Smooth muscle cell (in vitro differentiated cells): ENCODE measurements at regions not wholly inside any gene's neighbourhood (a gene's known extent, or its start where the extent isn't known, plus 50 kb on each side); places are given as distances from the start of the nearest gene placed in this dataset.

Source experiments
- DNase-seq: peaks from one replicate; lab custom pipeline; 2025; ENCODE audit not compliant: unreplicated experiment; lab: John Stamatoyannopoulos, UW
- H2AFZ ChIP-seq: fragments of 200-600 bp; sonication (generic); 2 replicates; pipeline ENCODE4 v1.6.0; 2016; ENCODE audit warnings: antibody characterized with exemption, low read depth, mild to moderate bottlenecking
- H3F3A ChIP-seq: fragments of 200-600 bp; sonication (generic); 2 replicates; pipeline ENCODE4 v1.6.0; 2017; ENCODE audit warnings: antibody characterized with exemption, low read depth
- H3K27ac ChIP-seq: fragments of 200-600 bp; sonication (generic); 2 replicates; pipeline ENCODE4 v1.5.1; 2016; ENCODE audit warnings: low read depth, mild to moderate bottlenecking
- H3K27me3 ChIP-seq: fragments of 200-600 bp; sonication (generic); 2 replicates; pipeline ENCODE4 v1.6.1; 2016; ENCODE audit warnings: low read depth, mild to moderate bottlenecking
- H3K36me3 ChIP-seq: fragments of 200-600 bp; sonication (generic); 2 replicates; pipeline ENCODE4 v1.5.1; 2016; ENCODE audit warnings: low read depth
- H3K4me1 ChIP-seq: fragments of 200-600 bp; sonication (generic); 2 replicates; pipeline ENCODE4 v1.5.1; 2016; ENCODE audit warnings: low read depth
- H3K4me2 ChIP-seq: fragments of 200-600 bp; sonication (generic); 2 replicates; pipeline ENCODE4 v1.6.0; 2016; ENCODE audit warnings: mild to moderate bottlenecking
- H3K4me3 ChIP-seq: fragments of 200-600 bp; sonication (generic); 2 replicates; pipeline ENCODE4 v1.5.1; 2016; ENCODE audit warnings: mild to moderate bottlenecking
- H3K79me2 ChIP-seq: fragments of 200-600 bp; sonication (generic); 2 replicates; pipeline ENCODE4 v1.6.0; 2016; ENCODE audit warnings: low read depth, mild to moderate bottlenecking
- H3K9ac ChIP-seq: fragments of 200-600 bp; sonication (generic); 2 replicates; pipeline ENCODE4 v1.6.0; 2016; ENCODE audit warnings: low read depth
- H3K9me3 ChIP-seq: fragments of 200-600 bp; sonication (generic); replicated peaks from 2 replicates; pipeline ENCODE4 v1.5.1; 2016; ENCODE audit warnings: low read depth
- H4K20me1 ChIP-seq: fragments of 200-600 bp; sonication (generic); 2 replicates; pipeline ENCODE4 v1.6.0; 2016; ENCODE audit warnings: low read depth
- WGBS: methylation state at CpG from one replicate; pipeline ENCODE4 v1.1.7; 2016; ENCODE audit warnings: low lambda C conversion rate; 5-methylcytosine and 5-hydroxymethylcytosine counted together
- TF ChIP-seq, protein P1 (sequence below): fragments of 200-600 bp; sonication (generic); IDR thresholded peaks from 2 replicates; pipeline ENCODE4 v1.5.1; 2017; ENCODE audit warnings: borderline replicate concordance, mild to moderate bottlenecking, antibody characterized with exemption; ENCODE audit not compliant: insufficient read depth, poor library complexity, severe bottlenecking

DNA sequence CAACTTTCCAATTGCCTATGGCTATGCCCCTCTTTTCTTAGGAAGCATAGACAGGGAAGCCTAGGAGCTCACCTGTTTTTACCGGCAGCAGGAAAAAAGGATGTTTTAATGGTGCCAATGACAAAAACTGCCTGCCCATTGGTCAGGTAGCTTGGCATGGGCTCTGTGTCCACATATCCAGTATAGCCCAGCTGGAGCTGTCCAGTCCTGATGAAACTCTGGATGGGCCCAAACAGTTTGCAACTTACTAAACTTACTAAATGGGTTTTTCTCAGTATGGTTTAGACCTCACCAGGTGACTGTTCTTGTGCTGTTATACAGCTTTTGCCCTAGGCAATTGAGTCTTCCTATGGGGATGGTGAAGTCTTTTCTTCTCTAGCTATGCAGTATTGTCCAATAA is 711.2 kb downstream of the AMY1C start:
- Histone ChIP-seq H3K9me3 (no peaks in the 10 kb centered on the region), H3F3A (no peaks in the 10 kb centered on the region), H3K27ac (no peak overlapping the region), H4K20me1 (no peaks in the 10 kb centered on the region), H3K9ac (no peak overlapping the region), H3K4me1 (no peaks in the 10 kb centered on the region), H3K79me2 (no peaks in the 10 kb centered on the region), H3K27me3 (no peaks in the 10 kb centered on the region), H3K4me2 (no peak overlapping the region), H3K36me3 (no peaks in the 10 kb centered on the region), H2AFZ (no peak overlapping the region), H3K4me3 (no peak overlapping the region)
- TF ChIP-seq, protein P1, sequence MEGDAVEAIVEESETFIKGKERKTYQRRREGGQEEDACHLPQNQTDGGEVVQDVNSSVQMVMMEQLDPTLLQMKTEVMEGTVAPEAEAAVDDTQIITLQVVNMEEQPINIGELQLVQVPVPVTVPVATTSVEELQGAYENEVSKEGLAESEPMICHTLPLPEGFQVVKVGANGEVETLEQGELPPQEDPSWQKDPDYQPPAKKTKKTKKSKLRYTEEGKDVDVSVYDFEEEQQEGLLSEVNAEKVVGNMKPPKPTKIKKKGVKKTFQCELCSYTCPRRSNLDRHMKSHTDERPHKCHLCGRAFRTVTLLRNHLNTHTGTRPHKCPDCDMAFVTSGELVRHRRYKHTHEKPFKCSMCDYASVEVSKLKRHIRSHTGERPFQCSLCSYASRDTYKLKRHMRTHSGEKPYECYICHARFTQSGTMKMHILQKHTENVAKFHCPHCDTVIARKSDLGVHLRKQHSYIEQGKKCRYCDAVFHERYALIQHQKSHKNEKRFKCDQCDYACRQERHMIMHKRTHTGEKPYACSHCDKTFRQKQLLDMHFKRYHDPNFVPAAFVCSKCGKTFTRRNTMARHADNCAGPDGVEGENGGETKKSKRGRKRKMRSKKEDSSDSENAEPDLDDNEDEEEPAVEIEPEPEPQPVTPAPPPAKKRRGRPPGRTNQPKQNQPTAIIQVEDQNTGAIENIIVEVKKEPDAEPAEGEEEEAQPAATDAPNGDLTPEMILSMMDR, result no peak
- no peak for DNase-seq
- 100% methylated on average over 1 of the region's 1 CpG for WGBS

DNA sequence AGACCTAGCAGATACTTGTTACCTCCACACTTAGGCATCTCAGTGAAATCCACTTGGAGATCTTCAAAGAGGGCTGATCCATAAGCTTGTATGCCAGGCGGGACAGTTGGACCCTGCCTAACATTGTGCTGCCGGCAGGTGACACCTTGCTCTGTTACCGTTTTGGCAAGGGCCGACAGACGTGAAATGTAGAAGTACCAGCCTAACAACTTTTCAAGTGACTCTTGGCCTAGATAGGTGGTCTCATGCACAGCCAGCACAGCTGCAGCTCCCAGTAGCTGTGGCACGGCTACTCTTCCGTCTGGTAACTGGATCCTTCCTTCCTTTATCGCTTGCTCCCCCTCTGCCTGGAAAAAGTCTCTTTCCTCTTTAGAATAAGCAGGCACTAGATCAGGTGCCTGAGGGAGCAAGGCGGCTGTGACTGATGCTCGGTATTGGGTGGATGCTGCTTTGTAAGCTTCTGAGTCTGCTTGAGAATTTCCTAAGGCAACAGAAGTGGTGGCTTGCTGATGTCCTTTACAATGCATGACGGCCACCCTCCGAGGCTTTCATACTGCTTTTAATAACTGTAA is 713.5 kb downstream of the AMY1C start:
- Histone ChIP-seq H4K20me1 (no peaks in the 10 kb centered on the region), H3K4me1 (no peaks in the 10 kb centered on the region), H3K4me3 (no peak overlapping the region), H3K36me3 (no peaks in the 10 kb centered on the region), H2AFZ (no peak overlapping the region), H3K9me3 (no peaks in the 10 kb centered on the region), H3K79me2 (no peaks in the 10 kb centered on the region), H3K27ac (no peak overlapping the region), H3K9ac (no peak overlapping the region), H3K4me2 (no peak overlapping the region), H3K27me3 (no peaks in the 10 kb centered on the region), H3F3A (no peaks in the 10 kb centered on the region)
- no peak for DNase-seq
- TF ChIP-seq, protein P1, result no peak
- WGBS, result 91% methylated on average over 12 of the region's 12 CpGs

DNA sequence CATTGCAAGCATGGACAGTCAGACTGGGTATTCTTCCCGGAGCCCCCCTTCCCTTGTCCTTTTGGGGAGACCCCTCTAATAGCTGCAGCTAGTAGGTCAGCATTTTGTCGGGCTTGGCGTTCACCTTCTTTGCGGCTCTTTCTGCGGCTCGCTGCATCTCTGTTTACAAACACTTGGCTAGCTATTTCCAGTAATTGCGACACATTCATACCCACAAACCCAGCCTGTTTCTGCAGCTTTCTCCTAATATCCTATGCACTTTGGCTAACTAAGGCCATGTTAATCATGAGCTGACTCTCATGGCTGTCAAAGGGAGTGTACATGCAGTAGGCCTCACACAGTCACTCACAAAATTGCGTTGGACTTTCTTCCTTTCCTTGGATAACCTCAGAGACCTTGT is 716.4 kb downstream of the AMY1C start:
- no peak for DNase-seq
- no peaks in the 10 kb centered on the region for H3K4me1 ChIP-seq
- no peak overlapping the region for H2AFZ ChIP-seq
- H4K20me1 ChIP-seq, result no peaks in the 10 kb centered on the region
- H3K4me3 ChIP-seq, result no peak overlapping the region
- WGBS, result 88% methylated on average over 8 of the region's 8 CpGs
- no peak overlapping the region for H3K9ac ChIP-seq
- no peaks in the 10 kb centered on the region for H3K36me3 ChIP-seq
- no peaks in the 10 kb centered on the region for H3K9me3 ChIP-seq
- H3F3A ChIP-seq, result no peaks in the 10 kb centered on the region
- no peak overlapping the region for H3K4me2 ChIP-seq
- H3K27me3 ChIP-seq, result no peaks in the 10 kb centered on the region
- TF ChIP-seq, protein P1, result no peak
- H3K79me2 ChIP-seq, result no peaks in the 10 kb centered on the region
- no peak overlapping the region for H3K27ac ChIP-seq

DNA sequence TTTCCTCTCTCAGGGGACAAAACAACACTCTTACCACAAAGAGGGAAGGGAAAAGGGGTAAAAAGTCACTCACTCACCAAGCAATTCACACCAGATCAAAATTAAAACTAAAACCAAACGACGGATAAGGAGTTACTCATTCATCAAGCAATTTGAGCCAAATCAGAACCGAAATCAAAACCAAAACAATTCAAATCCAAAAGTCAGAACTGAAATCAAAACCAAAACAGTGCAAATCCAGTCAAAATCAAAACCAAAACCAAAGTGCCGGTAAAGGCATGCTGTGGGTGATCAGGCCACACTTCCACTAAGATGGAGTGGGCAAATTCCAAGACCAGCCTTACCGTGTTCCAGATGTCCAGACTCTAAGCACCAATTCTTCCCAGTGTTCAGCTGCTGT is 717.9 kb downstream of the AMY1C start:
- no peak overlapping the region for H3K4me2 ChIP-seq
- H3K27me3 ChIP-seq, result no peaks in the 10 kb centered on the region
- 80% methylated on average over 5 of the region's 5 CpGs for WGBS

More for the DNA sequence above, 717.9 kb downstream of the AMY1C start:
- no peak overlapping the region for H3K27ac ChIP-seq
- H3K4me1 ChIP-seq, result no peaks in the 10 kb centered on the region
- no peak overlapping the region for H2AFZ ChIP-seq
- no peaks in the 10 kb centered on the region for H4K20me1 ChIP-seq
- H3K36me3 ChIP-seq, result no peaks in the 10 kb centered on the region
- no peak for DNase-seq
- H3F3A ChIP-seq, result no peaks in the 10 kb centered on the region
- no peaks in the 10 kb centered on the region for H3K9me3 ChIP-seq
- no peak overlapping the region for H3K4me3 ChIP-seq
- TF ChIP-seq, protein P1, result no peak
- H3K9ac ChIP-seq, result no peak overlapping the region
- no peaks in the 10 kb centered on the region for H3K79me2 ChIP-seq
